Testis (tissue), 2 donors: ENCODE measurements at regions not wholly inside any gene's neighbourhood (a gene's known extent, or its start where the extent isn't known, plus 50 kb on each side); places are given as distances from the start of the nearest gene placed in this dataset.

Source experiments
- DNase-seq: peaks from one replicate; pipeline ENCODE4 v3.0.0-alpha.2; 2019
- H3K27ac ChIP-seq, 2 donors: fragments of 200-600 bp; sonication (generic); one replicate each; pipeline ENCODE4 v1.5.1; 2019
- H3K27me3 ChIP-seq: fragments of 200-600 bp; sonication (generic); one replicate; pipeline ENCODE4 v1.5.1; 2019
- H3K36me3 ChIP-seq: fragments of 200-600 bp; sonication (generic); one replicate; pipeline ENCODE4 v1.5.1; 2017; ENCODE audit warnings: low read depth; ENCODE audit errors: missing control alignments
- H3K4me1 ChIP-seq: fragments of 200-600 bp; sonication (generic); one replicate; pipeline ENCODE4 v1.5.1; 2019
- H3K4me3 ChIP-seq, 2 donors: fragments of 200-600 bp; sonication (generic); one replicate each; pipeline ENCODE4 v1.5.1; 2017 to 2019
- H3K9me3 ChIP-seq: fragments of 200-600 bp; sonication (generic); one replicate; pipeline ENCODE4 v1.5.1; 2017
- CTCF ChIP-seq, 3 experiments: fragments of 450-650 bp in 2 of 3; fragments of 200-600 bp in 1 of 3; sonication (generic) in 1 of 3; IDR thresholded peaks; one replicate each; pipeline ENCODE4 v1.5.1; 2016 to 2019; ENCODE audit warnings: antibody characterized with exemption in 3 of 3, mild to moderate bottlenecking in 2 of 3, moderate library complexity in 1 of 3
- POLR2A ChIP-seq: fragments of 450-650 bp; IDR thresholded peaks from one replicate; pipeline ENCODE4 v1.6.1; 2017; ENCODE audit warnings: antibody characterized with exemption, mild to moderate bottlenecking, moderate library complexity
- WGBS, 2 donors: methylation state at CpG; one replicate each; pipeline ENCODE4 v1.1.5; 2018; 5-methylcytosine and 5-hydroxymethylcytosine counted together
- intact Hi-C: fragments of 100-400 bp; cut with DNase I; formaldehyde crosslinking; loops from one replicate; pipeline ENCODE4 v1.15.1; 2023; ENCODE audit warnings: low total_unique reads

DNA sequence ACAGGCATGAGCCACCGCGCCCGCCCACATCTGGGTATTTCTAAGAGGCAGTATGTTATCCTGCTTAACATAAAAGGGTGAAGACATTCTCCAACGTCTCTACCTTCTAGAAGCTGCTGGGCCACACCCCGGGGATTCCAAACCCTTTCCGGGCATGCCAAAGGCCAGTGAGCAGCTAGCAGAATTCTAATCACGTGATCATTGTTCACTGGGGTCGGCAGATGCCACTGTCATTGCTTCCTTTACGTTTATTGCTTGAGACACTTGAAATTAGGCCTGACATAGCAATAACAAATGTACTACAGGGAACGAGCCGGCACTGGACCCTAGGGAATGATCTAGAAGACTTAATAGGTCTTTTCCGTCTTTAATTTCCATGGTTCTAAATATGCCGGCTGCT, 141.2 kb upstream of the ZFHX3 start:
- Histone ChIP-seq H3K36me3 (no peaks in the 10 kb centered on the region), H3K4me1 (peaks cover 4% of the 10 kb centered on the region), H3K27me3 (no peaks in the 10 kb centered on the region), H3K9me3 (no peaks in the 10 kb centered on the region), H3K27ac (no peak overlapping the region), H3K4me3 (no peak overlapping the region)
- intact Hi-C loops, result no loop called here
- no peak for TF ChIP-seq CTCF (IDR thresholded peaks at IDR 0.05)
- no peak for TF ChIP-seq POLR2A
- 89 to 90% methylated on average over 13 of the region's 13 CpGs for WGBS, 2 donors
- DNase-seq, result no peak

- no peak overlapping the region for H3K4me3 ChIP-seq
- DNase-seq, result no peak
- H3K27me3 ChIP-seq, result no peaks in the 10 kb centered on the region
- H3K36me3 ChIP-seq, result no peaks in the 10 kb centered on the region
- intact Hi-C loops, result no loop called here
- 58 to 70% methylated on average over 4 of the region's 4 CpGs for WGBS, 2 donors
- peaks cover 7% of the 10 kb centered on the region for H3K4me1 ChIP-seq
- H3K9me3 ChIP-seq, result no peaks in the 10 kb centered on the region
- no peak for TF ChIP-seq POLR2A
- TF ChIP-seq CTCF (IDR thresholded peaks at IDR 0.05), result no peak
- no peak overlapping the region for H3K27ac ChIP-seq
Observed at GRCh38 chr16:73186752-73187601, 139.0 kb upstream of the ZFHX3 start.

- no peaks in the 10 kb centered on the region for H3K9me3 ChIP-seq
- TF ChIP-seq CTCF (IDR thresholded peaks at IDR 0.05) (no peak), POLR2A (no peak)
- no peak for DNase-seq
- H3K4me1 ChIP-seq, result peaks cover 7% of the 10 kb centered on the region
- H3K27ac ChIP-seq, result no peak overlapping the region
- WGBS, 2 donors, result 92 to 96% methylated on average over 11 of the region's 11 CpGs
- H3K4me3 ChIP-seq, result no peak overlapping the region
- intact Hi-C loops, result no loop called here
- no peaks in the 10 kb centered on the region for H3K27me3 ChIP-seq
- no peaks in the 10 kb centered on the region for H3K36me3 ChIP-seq
Observed at GRCh38 chr16:73185737-73186136, 137.8 kb upstream of the ZFHX3 start.

- WGBS, 2 donors, result 26 to 39% methylated on average over 17 of the region's 17 CpGs
- no peaks in the 10 kb centered on the region for H3K9me3 ChIP-seq
- intact Hi-C loops, result no loop called here
- no peak for DNase-seq
- no peak overlapping the region for H3K27ac ChIP-seq
- no peaks in the 10 kb centered on the region for H3K36me3 ChIP-seq
- H3K27me3 ChIP-seq, result no peaks in the 10 kb centered on the region
- H3K4me1 ChIP-seq, result peaks cover 7% of the 10 kb centered on the region
- H3K4me3 ChIP-seq, result peak overlapping the region in 1 of 2 donors; percentile 38
- TF ChIP-seq CTCF (IDR thresholded peaks at IDR 0.05) (no peak), POLR2A (no peak)
Observed at GRCh38 chr16:73183611-73184092, 135.7 kb upstream of the ZFHX3 start.
